Pancreas (tissue), 10 donors: ENCODE measurements at regions not wholly inside any gene's neighbourhood (a gene's known extent, or its start where the extent isn't known, plus 50 kb on each side); places are given as distances from the start of the nearest gene placed in this dataset.

ENCODE experiments used
- ATAC-seq, 4 donors: fragments of 200-7000 bp; cut with Tn5 transposase; one replicate each; pipeline versions ENCODE4 v1.8.0 to v1.9.1; 2020; ENCODE audit warnings: mild to moderate bottlenecking in 4 of 4, moderate library complexity in 4 of 4
- DNase-seq, 6 donors: peaks; one replicate each; pipeline ENCODE4 v3.0.0-alpha.2; 2020
- FAIRE-seq: peaks from 2 replicates; lab custom pipeline; 2012; peaks lifted over from hg19 to GRCh38; lab: Jason Lieb, UNC
- H3K27ac ChIP-seq, 4 donors: fragments of 200-600 bp; sonication (generic); 1 replicate in 3 of 4; 2 replicates in 1 of 4; pipeline versions ENCODE4 v1.5.0 to v1.8.0; 2020
- H3K27me3 ChIP-seq, 4 donors: fragments of 200-600 bp; one replicate each; pipeline ENCODE4 v1.8.0; 2021
- H3K36me3 ChIP-seq, 3 donors: fragments of 200-600 bp; sonication (generic) in 1 of 3; one replicate each; pipeline versions ENCODE4 v1.5.0 to v1.8.0; 2020 to 2021
- H3K4me1 ChIP-seq, 3 donors: fragments of 200-600 bp; one replicate each; pipeline ENCODE4 v1.8.0; 2021
- H3K4me3 ChIP-seq, 4 donors: fragments of 200-600 bp; sonication (generic) in 2 of 4; one replicate each; pipeline versions ENCODE4 v1.5.0 to v1.8.0; 2020 to 2021
- H3K9me3 ChIP-seq, 4 donors: fragments of 200-600 bp; one replicate each; pipeline ENCODE4 v1.8.0; 2021
- CTCF ChIP-seq, 4 donors: fragments of 200-600 bp; sonication (generic) in 3 of 4; IDR thresholded peaks; one replicate each; pipeline versions ENCODE4 v1.5.0 to v1.8.0; 2021; ENCODE audit warnings: antibody characterized with exemption in 4 of 4
- WGBS, 2 donors: extraction: QIAGEN DNeasy Blood & Tissue Kit; methylation state at CpG; one replicate each; pipeline ENCODE4 v1.1.7; 2013; 5-methylcytosine and 5-hydroxymethylcytosine counted together
- intact Hi-C, 3 donors: fragments of 100-400 bp; cut with DNase I; formaldehyde crosslinking; loops; one replicate each; pipeline versions ENCODE4 v1.11.1 to v1.14.2; 2022
- donor health status: healthy with polysubstance abuse.
- donor health status: DM: no; HTN: no; CAD: no; lungs with moderate emphysema.
- donor health status: DM: no; HTN: no; CAD: no.
- donor health status: control.
- donor health status: control.
- donor health status: Bipolar disorder and iron deficiency.
- donor health status: DM: yes; HTN: yes; CAD: no.
- donor health status: DM: no; HTN: no; CAD: no.
- donor health status: DM: no; HTN: no; CAD: no.
- donor health status: DM: yes; HTN: yes; CAD: no.

- FAIRE-seq (no peak), ATAC-seq (no peak), DNase-seq (no peak)
- WGBS, 2 donors = 35 to 42% methylated on average over 1 of the region's 1 CpG
- Histone ChIP-seq H3K9me3 (no peaks in the 10 kb centered on the region), H3K27me3 (no peaks in the 10 kb centered on the region), H3K4me3 (no peak overlapping the region), H3K36me3 (no peaks in the 10 kb centered on the region), H3K27ac (no peak overlapping the region), H3K4me1 (no peaks in the 10 kb centered on the region)
- intact Hi-C loops = no loop called here
- no peak for TF ChIP-seq CTCF (IDR thresholded peaks at IDR 0.05)
Measured at GRCh38 chr10:54904833-54905232, 103.8 kb upstream of the PCDH15 start.

GRCh38 chr10:54903745-54904144 lies 102.7 kb upstream of the PCDH15 start:
- ATAC-seq (no peak), FAIRE-seq (no peak), DNase-seq (no peak)
- Histone ChIP-seq H3K36me3 (no peaks in the 10 kb centered on the region), H3K27me3 (no peaks in the 10 kb centered on the region), H3K27ac (no peak overlapping the region), H3K4me3 (no peak overlapping the region), H3K9me3 (no peaks in the 10 kb centered on the region), H3K4me1 (no peaks in the 10 kb centered on the region)
- 67 to 75% methylated on average over 1 of the region's 1 CpG for WGBS, 2 donors
- intact Hi-C loops = no loop called here
- TF ChIP-seq CTCF (IDR thresholded peaks at IDR 0.05) = no peak

- H3K4me1 ChIP-seq = no peaks in the 10 kb centered on the region
- no peaks in the 10 kb centered on the region for H3K9me3 ChIP-seq
- ATAC-seq (no peak), FAIRE-seq (no peak), DNase-seq (no peak)
- H3K27ac ChIP-seq = no peak overlapping the region
- WGBS, 2 donors = 66 to 84% methylated on average over 1 of the region's 1 CpG
- H3K4me3 ChIP-seq = no peak overlapping the region
- TF ChIP-seq CTCF (IDR thresholded peaks at IDR 0.05) = no peak
- H3K36me3 ChIP-seq = no peaks in the 10 kb centered on the region
- intact Hi-C loops = no loop called here
- H3K27me3 ChIP-seq = no peaks in the 10 kb centered on the region
Measured at GRCh38 chr10:54900584-54900983, 99.6 kb upstream of the PCDH15 start.

GRCh38 chr10:54880996-54881395 lies 80.0 kb upstream of the PCDH15 start:
- no peak for FAIRE-seq

GRCh38 chr10:54869022-54869421 lies 68.0 kb upstream of the PCDH15 start:
- Histone ChIP-seq H3K27ac (no peak overlapping the region), H3K27me3 (no peaks in the 10 kb centered on the region), H3K4me1 (no peaks in the 10 kb centered on the region), H3K4me3 (no peak overlapping the region), H3K36me3 (no peaks in the 10 kb centered on the region), H3K9me3 (no peaks in the 10 kb centered on the region)
- ATAC-seq = no peak
- no peak for DNase-seq
- intact Hi-C loops = no loop called here
- no peak for TF ChIP-seq CTCF (IDR thresholded peaks at IDR 0.05)
- no peak for FAIRE-seq

More at GRCh38 chr10:54880996-54881395, 80.0 kb upstream of the PCDH15 start:
- H3K36me3 ChIP-seq = no peaks in the 10 kb centered on the region
- H3K27ac ChIP-seq = no peak overlapping the region
- no peak overlapping the region for H3K4me3 ChIP-seq
- DNase-seq = no peak
- intact Hi-C loops = no loop called here
- H3K9me3 ChIP-seq = no peaks in the 10 kb centered on the region
- no peaks in the 10 kb centered on the region for H3K27me3 ChIP-seq
- no peaks in the 10 kb centered on the region for H3K4me1 ChIP-seq
- no peak for TF ChIP-seq CTCF (IDR thresholded peaks at IDR 0.05)
- no peak for ATAC-seq
- 54 to 64% methylated on average over 5 of the region's 5 CpGs for WGBS, 2 donors
